HG03175 (cell line): ENCODE measurements at regions not wholly inside any gene's neighbourhood (a gene's known extent, or its start where the extent isn't known, plus 50 kb on each side); places are given as distances from the start of the nearest gene placed in this dataset.

ENCODE experiments used
- ATAC-seq: cut with Tn5 transposase; IDR thresholded peaks from one replicate; pipeline ENCODE4 v1.9.1; 2021; ENCODE audit warnings: mild to moderate bottlenecking, moderate library complexity; ENCODE audit not compliant: unreplicated experiment

DNA sequence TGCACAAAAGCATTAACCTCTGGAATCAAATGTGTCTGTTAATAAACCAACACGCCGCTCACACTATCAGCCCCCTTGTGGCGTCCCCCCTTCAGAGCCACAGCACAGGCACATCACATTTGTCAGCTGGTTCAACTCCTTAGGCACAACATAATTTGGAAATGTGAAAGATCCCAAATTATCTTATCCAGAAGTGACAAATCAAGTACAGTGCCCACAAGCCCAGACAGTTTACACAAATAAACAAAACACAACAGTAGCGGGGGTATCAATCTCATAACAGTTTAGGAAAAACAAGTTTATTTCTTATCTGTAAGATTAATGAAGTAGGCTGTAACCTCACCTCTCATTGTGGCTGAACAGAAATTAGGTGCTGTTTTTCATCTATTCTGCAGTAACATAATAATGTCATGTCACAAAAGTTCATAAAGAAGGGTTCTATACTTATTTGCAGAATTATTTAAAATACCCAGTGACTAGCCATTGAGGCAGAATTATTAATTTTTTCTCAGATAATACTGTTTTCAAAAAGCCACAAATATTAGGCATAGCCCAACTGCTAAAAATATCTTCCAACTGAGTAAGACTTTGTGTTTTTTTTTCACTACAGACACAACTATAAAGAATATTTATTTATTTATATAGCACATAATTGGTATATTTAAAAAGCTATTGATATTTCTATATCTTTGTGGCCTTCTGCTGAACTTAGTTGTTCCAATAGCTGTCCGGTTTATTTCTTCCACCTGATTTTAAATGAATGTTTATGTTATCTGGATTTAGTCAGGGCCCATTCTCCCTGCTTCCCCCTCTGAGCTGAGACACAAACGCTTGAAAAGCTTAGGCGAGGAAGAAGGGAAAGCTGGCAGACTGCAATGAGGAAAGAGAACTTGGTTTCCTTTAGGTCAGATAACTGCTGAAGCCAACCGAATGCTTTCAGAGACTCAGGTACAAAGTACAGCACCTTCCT lies 214.7 kb downstream of the QDPR start:
- ATAC-seq, result no peak

GRCh38 chr4:17293901-17294300 lies 218.0 kb downstream of the QDPR start:
- no peak for ATAC-seq

- no peak for ATAC-seq
Observed at GRCh38 chr4:17288151-17288550, 223.7 kb downstream of the QDPR start.

GRCh38 chr4:17286752-17287460 lies 225.0 kb downstream of the QDPR start:
- no peak for ATAC-seq

GRCh38 chr4:17285747-17286146 lies 226.1 kb downstream of the QDPR start:
- no peak for ATAC-seq

DNA sequence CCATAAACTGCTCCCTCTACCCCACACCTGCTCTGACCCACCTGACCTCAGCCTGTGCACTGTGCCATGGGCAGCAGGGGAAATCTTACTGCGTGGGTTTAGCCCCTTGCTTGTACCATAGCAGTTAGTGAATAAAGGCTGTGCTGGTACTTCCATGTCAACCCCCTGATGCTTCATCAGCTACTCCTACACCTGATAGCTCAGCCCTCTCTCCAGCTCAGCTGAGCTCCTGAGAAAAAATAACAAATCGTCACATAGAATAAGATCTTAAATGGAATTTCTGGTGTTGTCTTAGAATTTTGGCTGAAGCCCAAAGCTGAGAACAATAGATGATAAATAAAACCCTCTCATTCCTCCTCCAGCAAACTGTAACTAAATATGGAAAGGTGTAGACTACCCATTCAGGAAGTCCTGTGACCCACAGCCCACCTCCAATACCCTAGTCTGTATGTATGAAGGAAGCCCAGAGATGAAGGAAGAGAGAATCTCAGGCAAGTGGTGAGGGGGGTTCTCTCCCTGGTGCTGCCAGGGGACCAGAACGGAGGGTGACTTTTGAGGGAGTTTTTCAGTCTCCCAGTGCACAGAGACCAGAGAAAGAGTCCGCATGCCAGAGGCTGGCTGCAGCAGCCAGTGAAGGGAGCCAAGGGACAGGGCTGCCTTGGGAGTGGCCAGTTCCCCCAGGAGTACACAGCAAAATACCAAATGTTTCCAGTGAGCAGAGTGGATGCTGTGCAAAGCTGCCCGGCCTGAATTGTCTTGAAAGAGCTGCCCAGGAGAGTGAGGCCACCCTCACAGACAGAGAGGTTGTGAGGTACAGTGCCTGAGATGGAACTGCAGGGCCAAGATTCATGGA lies 227.3 kb downstream of the QDPR start:
- no peak for ATAC-seq

GRCh38 chr4:17283832-17284231 lies 228.1 kb downstream of the QDPR start:
- ATAC-seq, result no peak

DNA sequence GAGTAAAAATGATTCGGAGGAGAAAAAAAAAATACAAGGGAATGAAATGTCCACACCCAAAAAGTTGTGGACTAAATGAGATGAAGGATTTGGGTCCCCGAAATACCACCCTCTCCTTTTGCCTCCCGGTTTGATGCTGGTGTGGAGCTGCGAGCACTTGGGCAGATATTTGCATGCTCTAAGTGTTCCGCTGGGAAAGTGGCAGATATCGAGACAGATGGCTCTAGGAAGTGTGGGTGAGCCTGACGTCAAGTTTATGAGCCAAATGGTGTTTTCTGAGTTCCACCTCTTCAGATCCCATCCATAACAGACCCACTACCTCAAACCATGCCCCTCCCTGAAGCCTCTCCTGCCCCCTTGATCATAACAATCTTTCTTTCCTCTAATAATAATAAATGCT lies 228.6 kb downstream of the QDPR start:
- ATAC-seq, result no peak

- no peak for ATAC-seq
Observed at GRCh38 chr4:17280261-17281018, 231.4 kb downstream of the QDPR start.

- no peak for ATAC-seq
Observed at GRCh38 chr4:17276776-17277175, 235.1 kb downstream of the QDPR start.

- ATAC-seq, result no peak
Observed at GRCh38 chr4:17275836-17276235, 236.1 kb downstream of the QDPR start.

GRCh38 chr4:17273047-17273446 lies 238.8 kb downstream of the QDPR start:
- ATAC-seq, result no peak

DNA sequence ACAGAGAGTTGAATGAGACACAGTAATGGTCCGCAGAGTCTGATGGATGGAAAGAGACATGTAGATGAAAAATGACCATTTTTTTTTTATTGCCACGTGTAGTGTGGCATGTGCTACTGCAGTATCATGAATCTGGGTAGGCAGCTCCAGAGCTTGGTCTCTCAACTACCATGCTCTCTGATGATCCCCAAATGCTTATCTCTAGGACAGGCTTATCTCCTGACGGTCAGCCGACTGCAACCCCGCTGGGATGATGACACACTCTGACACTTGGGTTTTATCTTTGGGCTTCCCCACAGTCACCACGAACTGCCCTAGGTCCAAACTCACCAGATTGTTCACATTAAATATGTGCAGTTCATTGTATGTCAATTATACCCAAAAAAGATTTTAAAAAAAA lies 239.7 kb downstream of the QDPR start:
- no peak for ATAC-seq

DNA sequence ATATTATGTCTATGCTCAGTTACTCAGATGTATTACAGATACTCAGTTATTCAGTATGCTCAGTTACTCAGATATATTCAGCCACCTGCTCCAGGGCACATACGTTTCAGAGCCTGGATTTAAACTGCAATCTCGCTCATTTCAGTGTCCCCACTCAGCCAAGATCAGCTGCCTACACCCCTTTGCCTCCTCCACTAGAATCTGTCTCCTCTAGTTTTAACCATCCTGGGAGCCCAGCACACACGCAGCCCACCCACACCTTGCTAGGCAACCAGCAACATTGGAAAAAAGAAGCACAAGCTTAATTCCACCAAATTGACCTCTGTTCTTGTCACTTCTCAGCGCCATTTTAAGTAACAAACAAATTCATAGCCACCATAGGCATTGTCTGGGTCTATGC lies 246.2 kb downstream of the QDPR start:
- no peak for ATAC-seq

- no peak for ATAC-seq
Observed at GRCh38 chr4:17265139-17265538, 246.8 kb downstream of the QDPR start.

- no peak for ATAC-seq
Observed at GRCh38 chr4:17260166-17260907, 251.6 kb downstream of the QDPR start.

DNA sequence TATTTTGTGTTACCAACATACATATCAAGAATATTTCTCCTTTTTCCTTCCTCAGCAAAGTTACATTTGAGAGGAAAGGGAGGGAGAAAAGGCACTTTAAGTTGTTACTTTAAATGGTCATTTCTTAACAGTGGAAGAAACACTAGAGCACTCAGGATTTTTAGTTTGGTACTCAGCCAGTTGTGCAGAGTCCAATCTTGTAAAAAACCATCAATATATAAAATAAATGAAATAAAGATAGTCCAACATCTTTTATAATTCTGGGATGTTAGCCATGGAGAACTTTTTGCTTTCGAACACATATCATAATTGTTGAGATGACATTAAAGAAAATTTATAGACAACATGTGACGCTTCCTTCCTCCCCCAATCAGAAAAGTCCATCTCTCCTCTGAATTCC lies 253.8 kb downstream of the QDPR start:
- ATAC-seq, result no peak

GRCh38 chr4:17252131-17252530 lies 259.8 kb downstream of the QDPR start:
- ATAC-seq, result no peak

- no peak for ATAC-seq
Observed at GRCh38 chr4:17251101-17251500, 260.8 kb downstream of the QDPR start.

DNA sequence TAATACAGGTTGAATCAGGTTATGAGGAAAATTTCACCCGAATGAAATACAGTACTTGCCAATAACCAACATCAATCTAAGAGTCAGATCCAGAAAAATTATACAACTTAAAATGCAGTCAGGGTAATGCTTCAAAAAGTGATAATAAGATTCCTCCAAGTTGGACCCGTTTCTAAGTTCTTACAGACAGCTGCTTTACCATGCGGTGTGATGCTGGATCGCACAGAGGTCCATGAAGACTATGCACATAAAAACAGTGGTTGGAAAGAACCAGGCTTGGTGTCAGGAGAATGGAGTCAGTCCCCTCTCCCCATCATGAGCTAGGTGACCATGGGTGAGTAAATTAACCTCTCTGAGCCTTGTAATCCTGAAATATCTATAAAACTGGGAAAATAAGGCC lies 261.3 kb downstream of the QDPR start:
- no peak for ATAC-seq
